IPS-NIHi7 (cell line): ENCODE measurements at regions not wholly inside any gene's neighbourhood (a gene's known extent, or its start where the extent isn't known, plus 50 kb on each side); places are given as distances from the start of the nearest gene placed in this dataset.
"Not testable (repeated sequence)": the region's sequence is repeated elsewhere in the genome, so short reads cannot be mapped to it uniquely, and the experiment has no call there.

Experiments used
- DNase-seq: peaks from one replicate; pipeline ENCODE4 v3.0.0; 2012; ENCODE audit warnings: mixed read lengths; ENCODE audit errors: extremely low spot score

DNA sequence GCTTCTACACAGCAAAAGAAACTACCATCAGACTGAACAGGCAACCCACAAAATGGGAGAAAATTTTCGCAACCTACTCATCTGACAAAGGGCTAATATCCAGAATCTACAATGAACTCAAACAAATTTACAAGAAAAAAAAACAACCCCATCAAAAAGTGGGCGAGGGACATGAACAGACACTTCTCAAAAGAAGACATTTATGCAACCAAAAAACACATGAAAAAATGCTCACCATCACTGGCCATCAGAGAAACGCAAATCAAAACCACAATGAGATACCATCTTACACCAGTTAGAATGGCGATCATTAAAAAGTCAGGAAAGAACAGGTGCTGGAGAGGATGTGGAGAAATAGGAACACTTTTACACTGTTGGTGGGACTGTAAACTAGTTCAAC, 171.8 kb upstream of the IL12B start:
- DNase-seq: not testable (repeated sequence)

DNA sequence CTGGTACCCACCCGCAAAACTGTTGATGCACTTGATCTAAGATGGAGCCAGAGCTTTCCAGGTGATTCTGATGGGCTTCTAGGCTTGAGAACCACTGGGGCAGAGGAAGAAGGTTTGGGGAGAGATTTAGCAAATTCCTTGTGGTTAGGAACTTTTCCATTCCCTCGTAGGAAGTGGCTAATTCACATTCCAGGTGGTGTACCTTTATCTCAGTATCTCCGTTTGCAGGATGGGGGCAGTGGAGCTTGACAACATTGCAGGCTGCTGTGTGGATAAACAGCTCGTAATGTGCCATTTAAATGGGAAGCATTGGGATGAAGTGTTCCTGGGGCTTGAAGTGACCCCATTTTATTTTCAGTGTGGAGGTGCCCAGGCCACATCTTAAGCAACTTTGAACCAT, 172.9 kb upstream of the IL12B start:
- DNase-seq: no peak

DNA sequence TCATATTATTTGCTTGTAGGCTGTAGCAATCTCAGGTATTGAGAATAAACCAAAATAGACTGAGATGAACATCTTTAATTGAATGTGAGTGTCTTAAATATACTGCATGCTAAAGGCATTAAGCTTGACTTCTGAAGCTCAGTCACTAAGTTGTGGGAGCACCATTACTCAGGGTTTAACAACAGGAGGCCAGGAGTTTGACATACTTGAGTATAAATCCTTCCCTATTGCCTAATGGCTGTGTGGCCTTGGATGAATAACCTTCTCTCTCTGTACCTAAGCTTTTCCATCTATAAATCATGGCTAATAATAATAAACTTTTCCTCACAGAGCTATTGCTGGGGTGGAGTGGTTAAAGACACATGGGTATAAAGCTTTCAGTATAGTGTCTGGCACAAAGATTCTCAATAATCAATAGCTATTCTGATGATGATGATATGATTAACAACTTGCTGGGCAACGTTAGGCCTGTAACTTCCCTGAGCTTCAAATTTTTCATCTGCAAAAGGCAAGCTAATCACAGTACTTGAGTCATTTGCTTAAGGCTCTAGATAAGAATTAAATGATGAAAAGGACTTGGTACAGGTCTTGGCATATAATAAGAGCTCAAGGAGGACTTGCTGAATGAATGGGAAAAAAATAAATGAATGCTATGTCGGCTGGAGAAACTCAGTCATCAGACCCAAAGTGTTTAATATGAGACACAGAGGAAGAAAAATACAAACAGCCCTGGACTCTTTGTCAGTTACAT, 174.0 kb upstream of the IL12B start:
- DNase-seq: no peak

DNA sequence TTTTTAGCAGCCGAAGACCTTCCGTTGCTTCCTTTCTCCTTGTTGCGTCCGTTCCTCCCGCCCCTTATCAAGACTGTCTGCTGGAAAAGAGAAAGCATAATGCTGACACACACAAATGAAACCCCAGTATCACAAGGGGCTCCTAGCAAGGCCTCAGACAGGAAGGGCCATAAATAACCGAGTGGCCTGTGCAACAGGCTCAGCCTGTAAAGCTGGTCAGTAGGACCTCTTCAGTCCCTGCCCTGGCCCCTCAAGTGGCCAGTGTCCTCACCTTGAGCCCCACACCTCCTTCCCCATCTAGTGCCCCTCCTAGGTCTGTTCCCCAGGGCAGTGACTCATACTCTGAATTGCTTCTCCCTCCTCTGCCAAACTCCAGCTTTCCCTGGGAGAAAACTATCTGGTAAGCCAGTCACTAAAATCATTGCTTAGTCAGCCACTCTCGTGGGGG, 174.6 kb upstream of the IL12B start:
- peak; percentile 29 for DNase-seq

DNA sequence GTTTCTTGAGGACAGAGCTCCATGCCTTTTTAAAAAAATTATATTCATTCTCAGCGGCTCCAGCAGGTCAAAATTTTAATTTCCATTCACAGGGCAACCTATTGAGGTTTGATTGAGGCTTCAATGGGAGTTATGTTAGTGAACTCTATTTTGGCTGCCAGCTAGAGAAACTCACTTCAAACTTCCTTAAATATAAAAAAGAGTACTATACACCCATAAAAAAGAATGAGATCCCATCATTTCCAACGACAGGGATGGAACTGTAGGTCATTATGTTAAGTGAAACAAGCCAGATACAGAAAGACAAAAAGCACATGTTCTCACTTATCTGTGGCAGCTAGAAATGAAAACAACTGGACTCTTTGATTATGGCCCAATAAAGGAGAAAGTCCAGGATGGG, 176.8 kb upstream of the IL12B start:
- no peak for DNase-seq

DNA sequence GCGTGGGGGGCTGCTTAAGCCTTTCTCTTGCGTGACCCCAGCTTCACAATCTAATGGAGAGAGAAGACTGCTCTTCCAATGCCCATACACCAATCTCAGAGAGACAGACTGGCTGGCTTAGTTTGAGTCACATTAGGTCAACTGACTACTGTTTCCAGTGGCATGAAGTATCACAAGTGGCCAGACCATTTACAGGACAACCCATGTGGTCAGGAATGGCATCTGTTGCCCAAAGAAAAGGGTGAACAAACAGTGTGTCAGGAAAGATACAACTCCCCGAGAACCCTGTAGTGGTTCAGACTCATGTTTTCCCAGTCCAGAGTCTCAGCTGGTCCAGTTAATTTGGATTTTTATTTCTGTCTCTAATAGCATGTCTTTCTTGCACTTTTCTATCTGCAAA, 177.4 kb upstream of the IL12B start:
- DNase-seq: no peak

DNA sequence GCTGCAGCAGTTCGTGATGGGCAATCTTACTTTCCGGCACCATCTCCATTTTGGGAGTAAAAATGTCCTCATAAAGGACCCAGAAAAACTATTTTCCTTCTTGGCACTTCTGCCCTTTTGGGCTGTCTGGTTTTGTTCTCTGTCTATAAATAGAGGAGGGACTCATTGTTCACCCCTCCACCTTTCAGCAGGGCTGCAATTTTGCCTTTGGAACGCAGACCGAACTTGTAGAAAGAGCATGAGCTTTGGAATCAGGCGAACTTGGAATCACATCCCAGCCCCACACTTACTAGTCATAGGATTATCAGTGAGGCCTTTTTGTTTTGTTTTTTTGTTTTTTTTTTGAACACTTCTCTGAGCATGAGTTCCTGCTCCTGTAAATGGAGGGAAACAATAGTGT, 178.1 kb upstream of the IL12B start:
- no peak for DNase-seq

DNA sequence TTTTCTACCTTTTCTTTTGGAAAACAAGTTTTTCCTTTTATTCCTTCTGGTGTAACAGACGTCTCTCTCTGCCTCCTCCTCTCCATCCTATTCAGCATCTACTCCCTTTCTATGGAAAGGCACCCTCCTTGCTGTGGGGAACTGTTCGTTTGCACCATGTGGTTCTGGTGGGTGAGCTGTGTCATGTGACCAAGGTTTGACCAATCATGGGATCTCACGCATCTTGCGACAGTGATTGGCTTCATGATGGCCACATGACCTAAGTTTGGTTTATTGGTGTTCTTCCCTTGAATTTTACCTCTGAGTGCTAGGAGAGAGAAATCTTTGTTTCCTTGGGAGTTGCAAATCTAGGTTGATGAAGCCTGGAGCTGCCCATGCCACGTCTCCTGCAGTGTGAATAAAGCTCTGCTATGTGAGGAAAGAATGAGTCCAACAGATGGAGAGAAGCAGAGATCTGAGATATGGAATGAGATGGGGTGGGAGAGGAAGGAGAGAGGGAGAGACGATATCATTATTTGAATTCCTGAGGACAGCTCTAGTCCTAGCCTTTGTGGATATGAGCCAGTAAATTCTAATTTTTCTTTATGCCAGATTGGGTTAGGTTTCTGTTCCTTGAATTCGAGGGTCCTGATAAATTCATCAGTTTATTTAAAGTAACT, 178.8 kb upstream of the IL12B start:
- no peak for DNase-seq

DNA sequence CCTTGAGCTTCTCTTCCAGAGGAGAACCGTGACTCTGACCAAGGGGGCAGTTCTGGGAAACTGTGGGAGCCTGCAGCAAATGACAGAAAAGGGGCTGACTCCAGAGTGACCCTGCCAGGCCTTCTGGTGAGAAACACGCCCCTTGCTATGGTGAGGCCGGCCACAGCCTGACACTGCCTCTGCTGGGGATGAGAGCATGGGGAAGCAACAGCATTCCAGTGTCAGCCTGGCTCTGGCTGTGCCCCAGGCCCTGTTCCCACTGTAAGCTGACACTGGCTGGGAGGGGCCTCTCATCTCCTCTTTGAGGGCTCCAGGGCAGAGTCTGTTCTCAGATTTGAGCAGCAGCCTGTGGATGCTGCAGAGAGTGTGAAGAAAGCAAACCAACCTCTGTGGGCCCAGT, 180.0 kb upstream of the IL12B start:
- peak; percentile 93 for DNase-seq

DNA sequence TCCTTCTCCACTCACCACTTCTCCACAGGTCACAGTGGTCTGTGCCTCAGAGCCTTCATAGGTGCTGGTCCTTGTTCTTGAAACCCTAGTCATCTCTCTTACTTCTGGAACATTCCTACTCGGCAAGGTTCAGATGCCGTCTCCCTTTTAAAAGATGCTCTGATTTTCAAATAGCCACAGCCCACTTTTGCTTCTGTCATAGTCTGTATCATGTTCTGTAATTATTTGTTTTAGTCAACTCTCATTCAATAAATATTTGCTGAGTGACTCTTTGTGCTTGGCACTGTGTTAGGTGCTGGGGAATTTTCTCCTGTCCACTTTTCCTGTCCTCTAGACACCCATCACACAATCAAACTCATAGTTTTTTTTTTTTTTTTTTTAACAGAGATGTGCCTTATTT, 181.3 kb upstream of the IL12B start:
- DNase-seq: no peak

DNA sequence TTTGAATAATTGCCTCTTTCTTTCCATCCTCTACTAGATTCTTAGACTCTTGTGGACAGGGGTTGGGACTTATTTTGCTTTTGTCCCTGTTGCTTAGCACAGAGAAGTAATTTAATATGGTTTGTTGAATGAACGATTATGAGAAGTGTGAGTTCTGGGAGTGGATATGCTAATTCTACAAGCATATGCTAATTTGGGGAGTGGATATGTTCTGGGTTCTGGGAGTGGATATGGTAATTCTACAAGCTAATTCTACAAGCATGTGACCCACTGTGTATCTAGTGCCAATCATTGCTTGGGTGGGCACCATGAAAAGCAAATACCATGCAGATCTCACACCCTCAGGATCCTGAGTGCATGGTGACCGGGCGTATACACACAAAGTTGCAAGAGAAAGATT, 181.8 kb upstream of the IL12B start:
- DNase-seq: no peak

DNA sequence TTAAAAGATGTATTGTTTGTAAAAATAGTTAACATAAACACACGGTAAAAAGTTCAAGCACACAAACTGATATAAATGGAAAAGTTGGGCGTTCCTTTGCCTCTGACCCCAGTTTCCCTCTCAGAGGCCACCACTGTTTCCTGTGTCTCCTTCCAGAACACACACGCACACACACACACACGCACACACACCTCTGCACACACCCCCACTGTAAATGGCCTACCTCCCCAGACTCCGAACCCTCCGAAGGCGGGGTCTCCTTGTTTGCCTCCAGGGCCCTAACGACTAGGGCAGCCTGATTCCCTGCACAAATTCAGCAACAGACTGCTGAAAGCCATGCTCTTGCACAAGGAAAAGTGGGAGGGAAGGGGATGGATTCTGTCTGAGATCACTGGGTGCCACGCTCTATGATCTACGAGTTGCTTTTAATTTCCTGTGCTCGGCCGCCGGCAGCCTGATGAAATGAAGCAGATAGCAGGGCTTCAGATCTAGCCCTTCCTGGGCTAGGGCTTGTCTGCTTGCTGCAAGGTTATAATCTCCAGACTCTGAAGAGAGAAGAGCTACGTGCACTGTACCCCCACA, 184.0 kb upstream of the IL12B start:
- no peak for DNase-seq

DNA sequence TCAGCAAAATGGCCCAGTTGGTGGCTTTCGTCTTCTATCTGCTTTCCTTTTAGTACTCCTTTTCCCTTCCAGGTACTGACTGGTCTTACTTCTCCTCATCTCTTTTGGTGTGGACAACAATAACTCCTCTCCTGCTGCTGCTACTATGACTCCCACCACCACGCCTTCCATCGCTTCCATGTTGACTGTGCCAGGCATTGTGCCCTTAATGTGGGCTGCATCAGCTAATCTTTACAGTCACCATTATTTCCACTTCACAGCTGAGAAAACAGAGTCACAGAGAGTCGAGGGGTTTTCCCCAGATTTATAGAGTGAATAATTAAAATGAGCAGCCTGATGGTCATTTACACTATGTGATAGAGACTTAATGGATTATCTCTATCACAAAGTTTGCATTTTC, 184.9 kb upstream of the IL12B start:
- DNase-seq: no peak

DNA sequence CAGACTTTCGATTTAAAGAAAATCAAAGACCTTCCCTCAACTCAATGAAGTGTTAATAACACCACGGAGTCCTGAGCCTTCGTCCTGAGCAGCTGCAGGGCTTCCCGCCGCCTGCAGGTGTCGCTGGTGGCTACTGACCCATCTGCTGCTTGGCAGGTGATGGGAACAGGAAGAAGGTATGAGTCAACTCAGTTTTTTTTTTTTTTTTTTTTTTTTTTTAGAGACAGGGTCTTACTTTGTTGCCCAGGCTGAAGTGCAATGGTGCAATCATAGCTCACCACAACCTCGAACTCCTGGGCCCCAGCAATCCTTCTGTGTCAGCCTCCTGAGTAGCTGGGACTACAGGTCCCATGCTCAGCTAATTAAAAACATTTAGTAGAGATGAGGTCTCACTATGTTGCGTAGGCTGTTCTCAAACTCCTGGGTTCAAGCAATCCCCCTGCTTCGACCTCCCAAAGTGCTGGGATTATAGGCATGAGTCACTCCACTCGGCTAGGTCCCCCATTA, 185.7 kb upstream of the IL12B start:
- peak; percentile 78 for DNase-seq

DNA sequence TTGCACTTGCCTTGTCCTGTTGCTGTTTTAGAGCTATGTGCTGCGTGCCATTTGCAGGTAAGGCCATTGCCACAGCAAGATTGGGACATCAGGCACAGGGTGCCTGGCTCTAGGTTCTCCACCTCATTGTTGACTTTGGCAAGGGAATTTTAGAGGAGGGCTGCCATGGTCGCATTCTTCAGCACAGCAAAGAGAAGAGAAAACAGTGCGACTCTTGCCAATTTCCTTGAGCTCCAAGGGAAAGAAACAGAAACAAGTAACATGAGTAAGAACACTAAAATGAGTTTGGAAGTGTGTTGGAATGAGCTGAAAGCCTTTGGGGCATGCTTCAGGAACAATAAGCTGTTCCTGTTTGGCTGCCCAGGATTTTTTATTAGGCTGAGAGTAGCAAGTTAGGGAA, 188.1 kb upstream of the IL12B start:
- DNase-seq: no peak

DNA sequence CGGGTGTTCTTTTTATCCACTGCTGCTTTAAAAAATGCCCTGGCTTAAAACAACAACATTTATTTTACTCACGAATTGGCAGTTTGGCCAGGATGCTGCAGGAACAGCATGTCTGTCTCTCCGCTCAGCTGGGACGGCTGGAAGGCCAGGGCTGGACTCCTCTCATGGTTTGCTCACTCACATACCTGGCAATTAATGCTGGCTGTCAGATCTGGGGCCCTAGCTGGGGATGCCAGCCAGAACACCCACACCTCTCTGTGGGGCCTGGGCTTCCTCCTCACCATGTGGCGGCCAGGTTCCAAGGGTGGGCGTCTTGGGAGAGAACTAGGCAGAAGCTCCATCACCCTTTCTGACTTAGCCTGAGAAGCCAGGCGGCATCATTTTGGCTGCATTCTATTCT, 189.1 kb upstream of the IL12B start:
- no peak for DNase-seq

DNA sequence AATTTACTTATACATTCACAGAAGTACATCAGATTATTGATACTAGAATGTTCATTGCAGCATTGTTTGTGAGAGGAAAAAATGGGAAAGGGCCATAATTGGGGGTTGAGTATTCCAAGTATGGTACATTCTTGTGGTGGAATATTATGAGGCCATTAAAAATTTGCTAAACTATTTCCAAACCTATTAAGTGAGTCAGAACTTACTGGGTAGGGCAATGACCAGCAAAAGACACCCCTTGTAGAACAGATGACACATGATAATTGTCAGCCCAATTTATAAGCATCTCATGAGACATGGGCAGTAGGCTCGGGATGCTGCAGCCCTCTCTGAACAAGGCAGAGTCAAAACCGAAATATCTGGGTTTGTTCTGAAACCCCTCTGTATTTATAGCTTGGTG, 192.6 kb upstream of the IL12B start:
- DNase-seq: no peak

DNA sequence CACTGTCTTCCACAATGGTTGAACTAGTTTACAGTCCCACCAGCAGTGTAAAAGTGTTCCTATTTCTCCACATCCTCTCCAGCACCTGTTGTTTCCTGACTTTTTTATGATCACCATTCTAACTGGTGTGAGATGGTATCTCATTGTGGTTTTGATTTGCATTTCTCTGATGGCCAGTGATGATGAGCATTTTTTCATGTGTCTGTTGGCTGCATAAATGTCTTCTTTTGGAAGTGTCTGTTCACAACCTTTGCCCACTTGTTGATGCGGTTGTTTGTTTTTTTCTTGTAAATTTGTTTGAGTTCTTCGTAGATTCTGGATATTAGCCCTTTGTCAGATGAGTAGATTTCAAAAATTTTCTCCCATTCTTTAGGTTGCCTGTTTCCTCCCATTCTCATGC, 194.0 kb upstream of the IL12B start:
- not testable (repeated sequence) for DNase-seq

DNA sequence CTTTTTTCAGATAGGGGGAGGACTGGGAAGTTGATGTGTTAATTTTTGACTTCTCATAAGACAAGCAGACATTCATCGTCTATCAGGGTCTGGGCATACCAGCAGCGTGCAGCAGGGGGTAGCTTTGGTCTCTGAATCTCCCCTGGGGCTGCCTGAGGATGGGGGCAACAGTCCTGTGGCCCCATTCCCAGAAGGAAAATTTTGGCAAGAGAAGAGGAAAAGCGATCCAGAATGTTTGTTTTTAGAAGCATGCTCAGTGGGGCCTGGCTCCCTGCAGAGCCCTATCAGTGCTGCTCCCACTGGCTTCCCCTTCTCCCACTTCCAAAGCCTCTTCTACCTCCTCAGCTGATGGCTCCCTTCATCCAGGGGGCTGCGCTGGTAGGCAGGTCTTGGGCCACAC, 194.8 kb upstream of the IL12B start:
- DNase-seq: no peak

DNA sequence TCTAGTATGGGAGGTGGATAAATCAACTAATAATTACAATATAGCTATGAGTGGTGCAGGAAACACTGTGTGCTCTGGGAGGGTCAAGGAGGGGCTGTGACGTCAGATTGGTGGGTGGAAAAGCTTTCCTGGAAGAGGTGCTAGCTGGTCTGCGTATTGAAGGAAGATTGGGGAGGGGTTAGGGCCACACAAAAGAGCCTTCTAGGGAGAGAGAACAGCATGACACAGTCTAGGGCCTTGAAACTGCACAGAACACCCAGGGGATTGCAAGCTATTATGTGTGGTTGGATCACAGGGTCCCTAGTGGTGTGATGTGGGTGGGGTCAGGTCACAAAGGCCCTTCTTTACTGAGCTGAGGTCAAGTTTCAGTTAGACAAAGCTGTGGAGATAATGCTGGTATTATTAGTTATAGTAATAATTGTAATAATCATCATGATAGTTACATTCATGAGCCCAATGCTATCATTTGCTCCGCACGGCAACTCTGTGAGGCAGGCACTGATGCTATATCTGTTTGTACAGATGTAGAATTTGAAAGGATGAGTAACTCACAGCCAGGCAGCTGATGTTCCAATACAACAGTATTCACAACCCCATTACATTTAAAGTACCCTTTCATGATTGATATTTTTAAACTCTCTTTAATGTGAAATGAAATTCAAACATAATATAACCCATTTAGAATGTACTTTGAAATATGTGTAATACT, 197.4 kb upstream of the IL12B start:
- no peak for DNase-seq

DNA sequence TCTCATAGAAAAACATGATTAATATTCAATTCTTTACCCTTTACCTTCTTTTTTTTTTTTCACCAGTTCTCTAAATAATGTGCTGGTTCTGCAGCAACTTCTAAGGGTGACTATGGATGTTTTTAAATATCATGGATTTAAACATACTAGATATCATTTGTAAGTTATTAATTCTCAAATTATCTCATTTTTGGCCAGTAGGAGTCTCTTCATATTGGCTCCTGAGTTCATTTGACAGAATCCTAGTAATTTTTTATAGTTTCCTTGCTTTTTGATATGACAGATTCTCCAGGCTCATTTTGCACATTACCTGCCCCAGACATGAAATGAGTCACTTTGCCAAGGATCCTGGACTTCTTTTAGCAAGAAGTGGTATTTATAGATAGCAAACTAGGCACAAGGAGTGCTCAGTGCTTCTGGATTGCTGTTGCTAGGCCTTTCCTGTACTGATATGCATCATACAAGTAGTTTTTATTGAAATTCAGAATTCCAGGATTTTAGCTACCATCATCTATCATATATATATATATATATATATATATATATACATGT, 201.3 kb upstream of the IL12B start:
- DNase-seq: no peak

DNA sequence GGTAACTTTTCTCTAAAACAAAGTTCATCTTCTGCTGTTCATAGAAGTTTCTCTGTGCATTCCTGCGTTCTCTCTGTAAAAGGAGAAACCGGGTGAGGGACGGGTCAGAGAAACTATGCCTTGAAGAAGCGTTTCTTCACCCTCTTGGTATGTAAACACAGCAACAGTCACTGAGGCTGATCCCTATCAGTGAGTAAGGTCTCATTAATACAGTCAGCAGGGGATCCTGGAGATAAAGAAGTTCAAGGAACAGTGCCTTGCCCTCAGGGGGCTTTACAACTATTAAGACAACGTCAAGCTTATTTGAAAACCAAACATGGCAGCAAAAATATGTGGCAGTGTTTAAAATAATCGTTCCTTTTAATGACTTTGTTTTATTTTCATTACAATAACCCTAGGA, 202.9 kb upstream of the IL12B start:
- DNase-seq: no peak
